Prostate gland (tissue), 2 donors: ENCODE measurements at regions not wholly inside any gene's neighbourhood (a gene's known extent, or its start where the extent isn't known, plus 50 kb on each side); places are given as distances from the start of the nearest gene placed in this dataset.

ENCODE experiments used
- POLR2A ChIP-seq: fragments of 450-650 bp; IDR thresholded peaks from one replicate; pipeline ENCODE4 v1.6.1; 2016; ENCODE audit warnings: antibody characterized with exemption, mild to moderate bottlenecking
- POLR2AphosphoS5 ChIP-seq: sonication (generic); formaldehyde crosslinking; IDR thresholded peaks from one replicate; pipeline ENCODE4 v1.6.1; 2017; ENCODE audit warnings: antibody characterized with exemption
- TF ChIP-seq, protein P1 (sequence below), 4 experiments: fragments of 200-600 bp in 2 of 4; fragments of 450-650 bp in 2 of 4; sonication (generic) in 2 of 4; IDR thresholded peaks; 1 replicate in 3 of 4; 2 replicates in 1 of 4; pipeline ENCODE4 v1.5.1; 2016 to 2019; ENCODE audit warnings: antibody characterized with exemption in 4 of 4, mild to moderate bottlenecking in 2 of 4, moderate library complexity in 2 of 4

DNA sequence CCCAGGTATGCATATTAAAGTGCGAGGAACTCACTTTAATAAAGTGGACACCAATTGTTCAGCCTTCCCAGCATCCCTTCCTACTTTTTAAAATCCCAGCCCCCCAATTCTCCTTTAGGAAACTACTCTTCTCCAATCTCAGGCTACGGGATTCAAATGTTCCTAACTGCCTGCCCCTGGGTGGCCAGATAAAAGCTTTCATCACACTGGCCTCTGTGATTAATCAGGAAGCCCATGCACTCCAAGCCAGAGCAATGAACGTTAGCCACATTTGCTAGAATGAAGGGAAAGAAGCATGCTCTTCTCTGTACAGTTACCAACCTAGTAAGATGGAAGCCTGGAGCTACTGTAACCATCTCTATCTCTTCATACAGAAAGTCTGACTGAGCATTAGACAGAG lies 250.3 kb upstream of the UBE2E2 start:
- TF ChIP-seq, protein P1, sequence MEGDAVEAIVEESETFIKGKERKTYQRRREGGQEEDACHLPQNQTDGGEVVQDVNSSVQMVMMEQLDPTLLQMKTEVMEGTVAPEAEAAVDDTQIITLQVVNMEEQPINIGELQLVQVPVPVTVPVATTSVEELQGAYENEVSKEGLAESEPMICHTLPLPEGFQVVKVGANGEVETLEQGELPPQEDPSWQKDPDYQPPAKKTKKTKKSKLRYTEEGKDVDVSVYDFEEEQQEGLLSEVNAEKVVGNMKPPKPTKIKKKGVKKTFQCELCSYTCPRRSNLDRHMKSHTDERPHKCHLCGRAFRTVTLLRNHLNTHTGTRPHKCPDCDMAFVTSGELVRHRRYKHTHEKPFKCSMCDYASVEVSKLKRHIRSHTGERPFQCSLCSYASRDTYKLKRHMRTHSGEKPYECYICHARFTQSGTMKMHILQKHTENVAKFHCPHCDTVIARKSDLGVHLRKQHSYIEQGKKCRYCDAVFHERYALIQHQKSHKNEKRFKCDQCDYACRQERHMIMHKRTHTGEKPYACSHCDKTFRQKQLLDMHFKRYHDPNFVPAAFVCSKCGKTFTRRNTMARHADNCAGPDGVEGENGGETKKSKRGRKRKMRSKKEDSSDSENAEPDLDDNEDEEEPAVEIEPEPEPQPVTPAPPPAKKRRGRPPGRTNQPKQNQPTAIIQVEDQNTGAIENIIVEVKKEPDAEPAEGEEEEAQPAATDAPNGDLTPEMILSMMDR (IDR thresholded peaks at IDR 0.05) = no peak
- TF ChIP-seq POLR2A = no peak
- TF ChIP-seq POLR2AphosphoS5 = no peak
